Lung (tissue), 11 donors: ENCODE measurements at regions not wholly inside any gene's neighbourhood (a gene's known extent, or its start where the extent isn't known, plus 50 kb on each side); places are given as distances from the start of the nearest gene placed in this dataset.
A peak's percentile ranks its signal among the peaks of the same experiment; 100 is the strongest.

Experiments
- ATAC-seq: fragments of 200-7000 bp; cut with Tn5 transposase; one replicate; pipeline ENCODE4 v1.9.1; 2020; ENCODE audit warnings: moderate number of reproducible peaks; ENCODE audit not compliant: insufficient read depth, low FRiP score
- DNase-seq, 3 donors: peaks; one replicate each; pipeline ENCODE4 v3.0.0-alpha.2; 2013 to 2017
- H3K27ac ChIP-seq, 2 donors: one replicate each; pipeline ENCODE4 v1.5.1; 2013; ENCODE audit warnings: mild to moderate bottlenecking in 2 of 2, moderate library complexity in 2 of 2, control low read depth in 1 of 2, inconsistent platforms in 1 of 2, low read depth in 1 of 2, low read length in 1 of 2
- H3K27me3 ChIP-seq, 3 donors: one replicate each; pipeline ENCODE4 v1.5.1; 2013; ENCODE audit warnings: low read length in 2 of 3; ENCODE audit not compliant: control insufficient read depth in 3 of 3, insufficient read depth in 3 of 3
- H3K36me3 ChIP-seq, 4 donors: one replicate each; pipeline ENCODE4 v1.5.1; 2013; ENCODE audit warnings: low read length in 4 of 4, mild to moderate bottlenecking in 1 of 4, moderate library complexity in 1 of 4; ENCODE audit not compliant: control insufficient read depth in 4 of 4, insufficient read depth in 4 of 4
- H3K4me1 ChIP-seq, 5 donors: one replicate each; pipeline ENCODE4 v1.5.1; 2013; ENCODE audit warnings: low read length in 5 of 5, mild to moderate bottlenecking in 2 of 5, moderate library complexity in 1 of 5; ENCODE audit not compliant: control insufficient read depth in 5 of 5, insufficient read depth in 5 of 5
- H3K4me3 ChIP-seq: one replicate; pipeline ENCODE4 v1.5.1; 2013; ENCODE audit warnings: mild to moderate bottlenecking, control low read depth, moderate library complexity
- H3K9ac ChIP-seq, 2 donors: one replicate each; pipeline ENCODE4 v1.5.1; 2013; ENCODE audit warnings: low read length in 2 of 2, control low read depth in 1 of 2; ENCODE audit not compliant: insufficient read depth in 1 of 2
- H3K9me3 ChIP-seq, 4 donors: one replicate each; pipeline ENCODE4 v1.5.1; 2013; ENCODE audit warnings: low read length in 3 of 4, mild to moderate bottlenecking in 1 of 4, moderate library complexity in 1 of 4; ENCODE audit not compliant: control insufficient read depth in 4 of 4, insufficient read depth in 3 of 4
- WGBS, 2 donors: extraction: QIAGEN DNeasy Blood & Tissue Kit; methylation state at CpG; one replicate each; pipeline ENCODE4 v1.1.7; 2013; 5-methylcytosine and 5-hydroxymethylcytosine counted together
- TF ChIP-seq, protein P1 (sequence below): IDR thresholded peaks from 2 replicates; pipeline ENCODE4 v1.5.1; 2012; ENCODE audit warnings: mild to moderate bottlenecking; ENCODE audit errors: control extremely low read depth, extremely low read depth
- donor health status: control.
- donor health status: control.
- donor health status: Bipolar disorder and iron deficiency.
- donor health status: healthy.
- donor health status: DM: yes; HTN: yes; CAD: no.

DNA sequence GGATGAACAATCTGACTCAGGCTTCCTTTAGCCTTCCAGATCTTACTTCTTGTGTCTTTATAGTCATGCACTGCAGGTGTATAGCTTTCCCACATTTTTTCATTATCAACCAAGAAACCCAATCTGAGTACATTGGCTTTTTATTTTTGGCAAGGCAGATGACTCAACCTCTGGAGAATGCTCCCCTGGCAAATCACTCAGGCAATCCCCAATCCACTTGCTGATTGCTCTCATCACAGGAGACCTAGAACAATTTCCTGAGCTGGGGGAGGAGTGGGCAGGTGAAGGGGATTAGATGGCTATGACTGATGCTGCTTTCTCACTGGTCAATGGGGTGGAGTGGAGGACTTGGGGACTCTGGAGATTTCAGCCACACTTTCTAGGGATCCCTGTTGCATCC lies 134.4 kb downstream of the SLC16A9 start:
- H3K9ac ChIP-seq = no peak overlapping the region
- H3K9me3 ChIP-seq = peaks cover 0 to 2% (median 0%) of the 10 kb centered on the region in 4 donors
- H3K4me1 ChIP-seq = peaks cover 0 to 16% (median 0%) of the 10 kb centered on the region in 5 donors
- TF ChIP-seq, protein P1, sequence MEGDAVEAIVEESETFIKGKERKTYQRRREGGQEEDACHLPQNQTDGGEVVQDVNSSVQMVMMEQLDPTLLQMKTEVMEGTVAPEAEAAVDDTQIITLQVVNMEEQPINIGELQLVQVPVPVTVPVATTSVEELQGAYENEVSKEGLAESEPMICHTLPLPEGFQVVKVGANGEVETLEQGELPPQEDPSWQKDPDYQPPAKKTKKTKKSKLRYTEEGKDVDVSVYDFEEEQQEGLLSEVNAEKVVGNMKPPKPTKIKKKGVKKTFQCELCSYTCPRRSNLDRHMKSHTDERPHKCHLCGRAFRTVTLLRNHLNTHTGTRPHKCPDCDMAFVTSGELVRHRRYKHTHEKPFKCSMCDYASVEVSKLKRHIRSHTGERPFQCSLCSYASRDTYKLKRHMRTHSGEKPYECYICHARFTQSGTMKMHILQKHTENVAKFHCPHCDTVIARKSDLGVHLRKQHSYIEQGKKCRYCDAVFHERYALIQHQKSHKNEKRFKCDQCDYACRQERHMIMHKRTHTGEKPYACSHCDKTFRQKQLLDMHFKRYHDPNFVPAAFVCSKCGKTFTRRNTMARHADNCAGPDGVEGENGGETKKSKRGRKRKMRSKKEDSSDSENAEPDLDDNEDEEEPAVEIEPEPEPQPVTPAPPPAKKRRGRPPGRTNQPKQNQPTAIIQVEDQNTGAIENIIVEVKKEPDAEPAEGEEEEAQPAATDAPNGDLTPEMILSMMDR = no peak
- DNase-seq (no peak), ATAC-seq (no peak)
- no peak overlapping the region for H3K4me3 ChIP-seq
- no peaks in the 10 kb centered on the region for H3K27me3 ChIP-seq
- H3K27ac ChIP-seq = no peak overlapping the region
- no peaks in the 10 kb centered on the region for H3K36me3 ChIP-seq

- H3K27ac ChIP-seq = no peak overlapping the region
- WGBS, 2 donors = 90% methylated on average over 1 of the region's 1 CpG
- H3K27me3 ChIP-seq = no peaks in the 10 kb centered on the region
- no peak for ATAC-seq
- peaks cover 0 to 32% (median 0%) of the 10 kb centered on the region in 5 donors for H3K4me1 ChIP-seq
- TF ChIP-seq, protein P1 = no peak
- no peak overlapping the region for H3K9ac ChIP-seq
- no peak for DNase-seq
- peaks cover 0 to 2% (median 0%) of the 10 kb centered on the region in 4 donors for H3K9me3 ChIP-seq
- no peak overlapping the region for H3K4me3 ChIP-seq
- no peaks in the 10 kb centered on the region for H3K36me3 ChIP-seq
These were observed 146.1 kb downstream of the SLC16A9 start for GRCh38 chr10:59563531-59563930.

GRCh38 chr10:59562126-59562525 lies 147.5 kb downstream of the SLC16A9 start:
- DNase-seq = no peak
- Histone ChIP-seq H3K9me3 (peaks cover 0 to 2% (median 0%) of the 10 kb centered on the region in 4 donors), H3K4me1 (peaks cover 0 to 46% (median 10%) of the 10 kb centered on the region in 5 donors), H3K4me3 (no peak overlapping the region), H3K27me3 (no peaks in the 10 kb centered on the region), H3K9ac (no peak overlapping the region), H3K27ac (no peak overlapping the region), H3K36me3 (no peaks in the 10 kb centered on the region)
- ATAC-seq = no peak
- TF ChIP-seq, protein P1 = no peak
- WGBS, 2 donors = 55 to 84% methylated on average over 3 of the region's 3 CpGs

DNA sequence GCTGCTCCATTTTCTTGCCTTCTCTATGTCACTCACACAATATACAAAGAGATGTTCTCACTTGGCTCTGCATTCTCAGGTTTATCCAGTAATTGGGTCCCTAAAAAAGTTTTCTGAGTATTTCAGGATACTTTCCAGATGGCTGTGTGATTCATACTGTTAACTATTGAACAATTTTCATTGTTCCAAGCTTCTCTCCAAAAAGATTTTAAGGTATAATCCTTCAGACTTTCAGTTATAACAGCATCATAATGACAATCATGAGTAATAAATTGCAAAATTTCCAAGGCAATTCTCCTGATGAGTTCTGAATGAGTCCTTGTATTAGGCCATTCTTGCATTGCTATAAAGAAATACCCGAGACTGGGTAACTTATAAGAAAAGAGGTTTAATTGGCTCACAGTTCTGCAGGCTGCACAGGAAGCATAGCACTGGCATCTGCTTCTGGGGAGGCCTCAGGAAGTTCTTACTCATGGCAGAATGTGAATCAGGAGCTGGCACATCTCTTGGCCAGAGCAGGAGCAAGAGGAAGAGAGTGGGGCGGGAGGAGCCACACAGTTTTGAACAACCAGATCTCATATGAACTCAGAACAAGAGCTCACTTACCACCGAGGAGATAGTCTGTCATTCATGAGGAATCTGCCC lies 148.1 kb downstream of the SLC16A9 start:
- no peak overlapping the region for H3K27ac ChIP-seq
- no peak overlapping the region for H3K4me3 ChIP-seq
- WGBS, 2 donors = 48 to 68% methylated on average over 3 of the region's 3 CpGs
- H3K9me3 ChIP-seq = peaks cover 0 to 2% (median 0%) of the 10 kb centered on the region in 4 donors
- ATAC-seq (no peak), DNase-seq (peak in 1 of 3 donors; percentile 29)
- H3K9ac ChIP-seq = no peak overlapping the region
- TF ChIP-seq, protein P1 = no peak
- H3K27me3 ChIP-seq = no peaks in the 10 kb centered on the region
- peaks cover 0 to 51% (median 11%) of the 10 kb centered on the region in 5 donors for H3K4me1 ChIP-seq
- no peaks in the 10 kb centered on the region for H3K36me3 ChIP-seq
